ENCODE measurements at regions not wholly inside any gene's neighbourhood (a gene's known extent, or its start where the extent isn't known, plus 50 kb on each side); places are given as distances from the start of the nearest gene placed in this dataset.

DNA sequence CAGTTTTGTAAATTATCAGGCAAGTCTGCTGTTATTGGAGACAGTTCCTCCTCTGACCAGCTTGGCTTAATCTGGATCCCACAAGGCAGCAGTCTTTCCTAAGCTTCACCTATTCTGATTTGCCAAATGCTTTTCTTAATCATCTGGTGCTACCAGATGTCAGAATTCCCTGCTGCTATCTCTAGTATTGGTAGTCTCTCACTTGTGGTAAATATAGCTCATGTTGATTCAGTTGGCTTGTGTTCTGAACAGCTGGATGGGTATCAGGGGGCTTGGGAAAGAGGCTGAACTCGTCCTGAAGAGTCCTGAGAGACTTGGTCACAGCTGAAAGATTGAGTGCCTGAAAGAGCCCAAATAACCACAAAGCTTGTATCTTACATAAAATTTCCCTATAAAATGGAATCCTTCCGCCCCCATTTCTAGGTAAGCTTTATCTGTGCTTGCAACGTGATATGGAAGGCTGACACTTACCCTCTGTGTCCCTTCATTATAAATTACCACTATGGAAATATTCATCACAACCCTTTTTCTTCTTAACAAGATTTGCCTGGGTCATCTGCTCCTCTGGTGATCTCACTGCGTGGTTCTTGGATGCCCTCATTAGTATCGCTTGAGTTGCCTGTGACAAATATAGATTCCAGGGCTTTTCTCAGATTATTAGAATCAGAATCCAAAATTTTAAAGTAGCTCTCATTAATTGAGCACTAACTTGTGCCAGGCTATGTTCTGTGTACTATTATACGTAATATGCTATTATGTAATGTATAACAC is 104.1 kb upstream of the GPRIN3 start:
- no peaks in the 10 kb centered on the region for H3K9me3 ChIP-seq
- no peaks in the 10 kb centered on the region for H3K27me3 ChIP-seq
- intact Hi-C loops (cut with DNase I; ENCODE audit: low total_unique reads) = no loop called here
- H3K36me3 ChIP-seq = no peaks in the 10 kb centered on the region
- no peak for DNase-seq
- H3K4me1 ChIP-seq = no peaks in the 10 kb centered on the region
- in situ Hi-C loops (cut with MboI; ENCODE audit: low pct_ligation_motif_present in 1 of 4, low pct_unique_long_range_greater_than_20kb in 1 of 4, low sequenced_read_pairs in 3 of 4) = no loop called here
- WGBS, 2 donors (ENCODE audit: low coverage in 1 of 2) = 85 to 93% methylated on average over 5 to 6 of the region's 6 CpGs
- no peak for TF ChIP-seq POLR2A (IDR thresholded peaks at IDR 0.05)
- TF ChIP-seq CTCF (IDR thresholded peaks at IDR 0.05) = no peak
- TF ChIP-seq POLR2AphosphoS5 (IDR thresholded peaks at IDR 0.05) = no peak
- no peak for TF ChIP-seq EP300 (IDR thresholded peaks at IDR 0.05; ENCODE audit: low read depth)
- no peak overlapping the region for H3K4me3 ChIP-seq
- no peak overlapping the region for H3K27ac ChIP-seq

GRCh38 chr4:89410687-89411086 is 103.1 kb upstream of the GPRIN3 start:
- Histone ChIP-seq H3K27ac (no peak overlapping the region), H3K27me3 (no peaks in the 10 kb centered on the region), H3K36me3 (no peaks in the 10 kb centered on the region), H3K9me3 (no peaks in the 10 kb centered on the region), H3K4me3 (no peak overlapping the region), H3K4me1 (no peaks in the 10 kb centered on the region)
- intact Hi-C loops (cut with DNase I; ENCODE audit: low total_unique reads) = no loop called here
- TF ChIP-seq POLR2AphosphoS5 (IDR thresholded peaks at IDR 0.05) (no peak), EP300 (IDR thresholded peaks at IDR 0.05; ENCODE audit: low read depth) (no peak), CTCF (IDR thresholded peaks at IDR 0.05) (no peak), POLR2A (IDR thresholded peaks at IDR 0.05) (no peak)
- WGBS, 2 donors (ENCODE audit: low coverage in 1 of 2) = 70% methylated on average over 1 of the region's 1 CpG; no CpG with 5 or more reads in 1 of the 2 donors
- in situ Hi-C loops (cut with MboI; ENCODE audit: low pct_ligation_motif_present in 1 of 4, low pct_unique_long_range_greater_than_20kb in 1 of 4, low sequenced_read_pairs in 3 of 4) = no loop called here
- DNase-seq = no peak

DNA sequence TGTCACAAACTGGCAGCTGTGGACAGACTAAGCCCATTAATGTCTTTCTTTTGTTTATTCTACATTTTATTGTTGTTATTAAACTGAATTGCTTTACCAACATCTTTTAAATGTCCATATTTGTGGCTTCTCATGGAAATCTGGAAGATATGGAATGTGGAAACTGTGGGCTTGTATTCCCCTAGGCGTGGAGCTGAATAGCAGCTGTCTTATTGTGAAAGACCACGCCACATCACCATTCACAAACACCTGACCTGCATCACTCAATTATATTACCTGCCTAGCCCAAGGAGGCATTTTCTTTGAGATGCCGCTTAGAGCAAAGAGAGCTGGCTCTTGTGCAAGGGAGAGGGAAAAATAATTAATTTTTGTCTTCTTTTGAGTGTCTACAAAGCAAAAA is 96.9 kb upstream of the GPRIN3 start:
- no peaks in the 10 kb centered on the region for H3K27me3 ChIP-seq
- in situ Hi-C loops (cut with MboI; ENCODE audit: low pct_ligation_motif_present in 1 of 4, low pct_unique_long_range_greater_than_20kb in 1 of 4, low sequenced_read_pairs in 3 of 4) (no loop called here), intact Hi-C loops (cut with DNase I; ENCODE audit: low total_unique reads) (no loop called here)
- WGBS, 2 donors (ENCODE audit: low coverage in 1 of 2) = 43 to 68% methylated on average over 3 of the region's 3 CpGs
- H3K9me3 ChIP-seq = no peaks in the 10 kb centered on the region
- no peak overlapping the region for H3K4me3 ChIP-seq
- TF ChIP-seq CTCF (IDR thresholded peaks at IDR 0.05) = no peak
- TF ChIP-seq POLR2A (IDR thresholded peaks at IDR 0.05) = no peak
- TF ChIP-seq POLR2AphosphoS5 (IDR thresholded peaks at IDR 0.05) = no peak
- no peak for TF ChIP-seq EP300 (IDR thresholded peaks at IDR 0.05; ENCODE audit: low read depth)
- DNase-seq = no peak
- H3K4me1 ChIP-seq = no peaks in the 10 kb centered on the region
- no peaks in the 10 kb centered on the region for H3K36me3 ChIP-seq
- H3K27ac ChIP-seq = no peak overlapping the region

DNA sequence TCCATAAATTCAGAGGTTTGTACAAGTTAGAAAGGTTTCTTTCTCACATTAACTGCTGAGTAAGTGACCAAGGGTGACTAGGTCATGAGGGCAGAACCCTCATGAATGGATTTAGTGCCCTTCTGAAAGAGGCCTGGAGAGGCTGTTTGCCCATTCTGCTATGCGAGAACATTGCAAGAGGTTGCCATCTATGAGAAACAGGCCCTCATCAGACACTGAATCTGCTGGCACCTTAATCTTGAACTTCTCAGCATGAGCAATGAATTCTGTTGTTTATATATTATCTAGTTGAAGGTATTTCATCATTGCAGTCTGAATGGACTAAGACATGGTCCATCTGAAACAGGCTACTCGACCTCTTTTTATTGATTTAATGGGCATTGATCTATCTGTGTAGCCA is 96.2 kb upstream of the GPRIN3 start:
- Histone ChIP-seq H3K9me3 (no peaks in the 10 kb centered on the region), H3K36me3 (no peaks in the 10 kb centered on the region), H3K27me3 (no peaks in the 10 kb centered on the region), H3K4me1 (no peaks in the 10 kb centered on the region), H3K4me3 (no peak overlapping the region), H3K27ac (no peak overlapping the region)
- TF ChIP-seq POLR2A (IDR thresholded peaks at IDR 0.05) (no peak), CTCF (IDR thresholded peaks at IDR 0.05) (no peak)
- intact Hi-C loops (cut with DNase I; ENCODE audit: low total_unique reads) = no loop called here
- in situ Hi-C loops (cut with MboI; ENCODE audit: low pct_ligation_motif_present in 1 of 4, low pct_unique_long_range_greater_than_20kb in 1 of 4, low sequenced_read_pairs in 3 of 4) = no loop called here
- WGBS, 2 donors (ENCODE audit: low coverage in 1 of 2) = 68 to 85% methylated on average over 2 of the region's 2 CpGs
- no peak for DNase-seq

All from transverse colon (tissue), 4 donors.